Liver (tissue), 8 donors: ENCODE measurements at regions not wholly inside any gene's neighbourhood (a gene's known extent, or its start where the extent isn't known, plus 50 kb on each side); places are given as distances from the start of the nearest gene placed in this dataset.
A peak's percentile ranks its signal among the peaks of the same experiment; 100 is the strongest.
"Not testable (repeated sequence)": the region's sequence is repeated elsewhere in the genome, so short reads cannot be mapped to it uniquely, and the experiment has no call there.

ENCODE experiments used
- DNase-seq: peaks from one replicate; pipeline ENCODE4 v3.0.0-alpha.2; 2017; ENCODE audit warnings: low spot score
- H3K27ac ChIP-seq, 2 donors: one replicate each; pipeline ENCODE4 v1.7.0; 2013; ENCODE audit warnings: inconsistent platforms in 2 of 2, low read length in 2 of 2, control low read depth in 1 of 2, low read depth in 1 of 2, mild to moderate bottlenecking in 1 of 2
- H3K27me3 ChIP-seq, 4 donors: one replicate each; pipeline versions ENCODE4 v1.6.1 to v1.7.0; 2013; ENCODE audit warnings: low read length in 3 of 4, inconsistent platforms in 1 of 4, mild to moderate bottlenecking in 1 of 4, moderate library complexity in 1 of 4; ENCODE audit not compliant: control insufficient read depth in 4 of 4, insufficient read depth in 4 of 4
- H3K36me3 ChIP-seq, 4 donors: one replicate each; pipeline versions ENCODE4 v1.6.1 to v1.7.0; 2013; ENCODE audit warnings: low read length in 3 of 4, mild to moderate bottlenecking in 3 of 4, low read depth in 1 of 4, moderate library complexity in 1 of 4; ENCODE audit not compliant: control insufficient read depth in 4 of 4, insufficient read depth in 3 of 4
- H3K4me1 ChIP-seq, 4 donors: one replicate each; pipeline versions ENCODE4 v1.6.1 to v1.7.0; 2013; ENCODE audit warnings: low read length in 3 of 4, mild to moderate bottlenecking in 3 of 4, moderate library complexity in 1 of 4; ENCODE audit not compliant: control insufficient read depth in 4 of 4, insufficient read depth in 4 of 4
- H3K4me3 ChIP-seq, 3 donors: one replicate each; pipeline versions ENCODE4 v1.6.1 to v1.7.0; 2013; ENCODE audit warnings: low read length in 3 of 3, control low read depth in 1 of 3, low read depth in 1 of 3, mild to moderate bottlenecking in 1 of 3
- H3K9ac ChIP-seq, 2 donors: one replicate each; pipeline ENCODE4 v1.7.0; 2013; ENCODE audit warnings: low read length in 2 of 2, mild to moderate bottlenecking in 2 of 2, moderate library complexity in 2 of 2, control low read depth in 1 of 2, low read depth in 1 of 2
- H3K9me3 ChIP-seq, 4 donors: one replicate each; pipeline versions ENCODE4 v1.6.1 to v1.7.0; 2013; ENCODE audit warnings: low read length in 3 of 4; ENCODE audit not compliant: control insufficient read depth in 4 of 4
- EGR1 ChIP-seq, 2 donors: IDR thresholded peaks; 2 replicates each; pipeline ENCODE4 v1.6.1; 2016 to 2018; ENCODE audit warnings: antibody characterized with exemption in 2 of 2, low read depth in 2 of 2
- FOXA2 ChIP-seq: IDR thresholded peaks from 2 replicates; pipeline ENCODE4 v1.6.1; 2016; ENCODE audit warnings: antibody characterized with exemption
- GABPA ChIP-seq, 2 donors: IDR thresholded peaks in 1 of 2; conservative IDR thresholded peaks in 1 of 2; 2 replicates each; pipeline ENCODE4 v1.6.1; 2016; ENCODE audit warnings: antibody characterized with exemption in 2 of 2, mild to moderate bottlenecking in 1 of 2, moderate library complexity in 1 of 2
- HNF4A ChIP-seq, 2 donors: conservative IDR thresholded peaks; 2 replicates each; pipeline ENCODE4 v1.6.1; 2016; ENCODE audit warnings: antibody characterized with exemption in 2 of 2, mild to moderate bottlenecking in 2 of 2
- JUND ChIP-seq, 2 donors: IDR thresholded peaks; 2 replicates each; pipeline ENCODE4 v1.6.1; 2016; ENCODE audit warnings: antibody characterized with exemption in 2 of 2
- NR2F2 ChIP-seq: IDR thresholded peaks from 2 replicates; pipeline ENCODE4 v1.6.1; 2016; ENCODE audit warnings: antibody characterized with exemption
- RXRA ChIP-seq, 2 donors: IDR thresholded peaks; 2 replicates each; pipeline ENCODE4 v1.6.1; 2017 to 2018; ENCODE audit warnings: antibody characterized with exemption in 2 of 2, mild to moderate bottlenecking in 1 of 2
- SP1 ChIP-seq: IDR thresholded peaks from 2 replicates; pipeline ENCODE4 v1.6.1; 2018; ENCODE audit warnings: antibody characterized with exemption, mild to moderate bottlenecking
- TAF1 ChIP-seq: conservative IDR thresholded peaks from 2 replicates; pipeline ENCODE4 v1.6.1; 2016; ENCODE audit warnings: antibody characterized with exemption, mild to moderate bottlenecking
- WGBS: extraction: QIAGEN DNeasy Blood & Tissue Kit; methylation state at CpG from one replicate; pipeline ENCODE4 v1.1.7; 2013; 5-methylcytosine and 5-hydroxymethylcytosine counted together
- TF ChIP-seq, protein P1 (sequence below): IDR thresholded peaks from 2 replicates; pipeline ENCODE4 v1.6.1; 2016; ENCODE audit warnings: antibody characterized with exemption
- TF ChIP-seq, protein P2 (sequence below): IDR thresholded peaks from 2 replicates; pipeline ENCODE4 v1.6.1; 2016; ENCODE audit warnings: antibody characterized with exemption
- TF ChIP-seq, protein P3 (sequence below): fragments of 150-350 bp; IDR thresholded peaks from 2 replicates; pipeline ENCODE4 v1.5.1; 2017; ENCODE audit warnings: improper control_type of control experiment, low read depth, low read length; ENCODE audit not compliant: missing input control
- TF ChIP-seq, protein P4 (sequence below): IDR thresholded peaks from 2 replicates; pipeline ENCODE4 v1.6.1; 2016; ENCODE audit warnings: antibody characterized with exemption
- TF ChIP-seq, protein P5 (sequence below): IDR thresholded peaks from 2 replicates; pipeline ENCODE4 v1.6.1; 2016; ENCODE audit warnings: antibody characterized with exemption, mild to moderate bottlenecking
- donor health status: healthy.
- donor health status: healthy.
- donor health status: healthy.
- donor health status: healthy.
- donor health status: healthy.

DNA sequence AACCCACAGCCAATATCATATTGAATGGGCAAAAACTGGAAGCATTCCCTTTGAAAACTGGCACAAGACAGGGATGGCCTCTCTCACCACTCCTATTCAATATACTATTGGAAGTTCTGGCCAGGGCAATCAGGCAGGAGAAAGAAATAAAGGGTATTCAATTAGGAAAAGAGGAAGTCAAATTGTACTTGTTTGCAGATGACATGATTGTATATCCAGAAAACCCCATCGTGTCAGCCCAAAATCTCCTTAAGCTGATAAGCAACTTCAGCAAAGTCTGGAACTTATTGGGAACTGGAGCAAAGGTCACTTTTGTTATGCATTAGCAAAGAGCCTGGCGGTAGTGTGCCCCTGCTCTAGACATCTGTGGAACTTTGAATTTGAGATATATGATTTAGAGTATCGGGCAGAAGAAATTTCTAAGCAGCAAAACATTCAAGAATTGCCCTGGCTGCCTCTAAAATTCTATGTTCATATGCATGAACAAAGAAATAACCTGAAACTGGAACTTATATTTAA, 53.4 kb upstream of the PSMA1 start:
- H3K27ac ChIP-seq, H3K27me3 ChIP-seq: not testable (repeated sequence)
- 32% methylated on average over 3 of the region's 3 CpGs for WGBS

DNA sequence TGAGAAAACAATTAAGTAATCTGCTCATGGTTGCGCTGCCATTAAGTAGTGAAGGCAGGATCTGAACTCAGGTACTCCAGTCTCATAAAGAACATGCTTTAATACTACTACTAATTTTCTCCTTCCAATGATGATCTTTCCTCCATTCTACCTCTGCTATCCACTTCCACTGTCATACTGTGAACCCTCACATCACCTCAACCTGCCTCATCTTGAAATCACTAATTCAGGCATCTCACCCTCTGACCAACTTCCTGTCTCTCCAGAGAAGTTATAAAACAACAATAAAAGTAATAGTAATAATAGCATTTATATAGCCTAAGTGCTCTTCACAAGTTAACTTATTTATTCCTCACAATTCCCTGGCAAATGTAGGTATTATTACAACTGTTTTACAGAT, 57.1 kb upstream of the PSMA1 start:
- Histone ChIP-seq H3K27me3 (no peaks in the 10 kb centered on the region), H3K9ac (no peak overlapping the region), H3K4me3 (no peak overlapping the region), H3K36me3 (no peaks in the 10 kb centered on the region), H3K9me3 (no peaks in the 10 kb centered on the region), H3K27ac (no peak overlapping the region), H3K4me1 (peaks cover 2 to 21% (median 9%) of the 10 kb centered on the region in 4 donors)
- no peak for DNase-seq
- 97% methylated on average over 1 of the region's 1 CpG for WGBS
- TF ChIP-seq, protein P1, sequence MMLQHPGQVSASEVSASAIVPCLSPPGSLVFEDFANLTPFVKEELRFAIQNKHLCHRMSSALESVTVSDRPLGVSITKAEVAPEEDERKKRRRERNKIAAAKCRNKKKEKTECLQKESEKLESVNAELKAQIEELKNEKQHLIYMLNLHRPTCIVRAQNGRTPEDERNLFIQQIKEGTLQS: no peak

More for the DNA sequence above, 53.4 kb upstream of the PSMA1 start:
- not testable (repeated sequence) for H3K36me3 ChIP-seq, H3K9me3 ChIP-seq, DNase-seq, H3K9ac ChIP-seq, H3K4me3 ChIP-seq
- TF ChIP-seq HNF4A (conservative IDR thresholded peaks at IDR 0.05): peak in 1 of 2 donors; percentile 15
- peak; percentile 42 to 53 for TF ChIP-seq RXRA (IDR thresholded peaks at IDR 0.05)
- H3K4me1 ChIP-seq: peaks cover 2 to 14% (median 4%) of the 10 kb centered on the region in 4 donors

DNA sequence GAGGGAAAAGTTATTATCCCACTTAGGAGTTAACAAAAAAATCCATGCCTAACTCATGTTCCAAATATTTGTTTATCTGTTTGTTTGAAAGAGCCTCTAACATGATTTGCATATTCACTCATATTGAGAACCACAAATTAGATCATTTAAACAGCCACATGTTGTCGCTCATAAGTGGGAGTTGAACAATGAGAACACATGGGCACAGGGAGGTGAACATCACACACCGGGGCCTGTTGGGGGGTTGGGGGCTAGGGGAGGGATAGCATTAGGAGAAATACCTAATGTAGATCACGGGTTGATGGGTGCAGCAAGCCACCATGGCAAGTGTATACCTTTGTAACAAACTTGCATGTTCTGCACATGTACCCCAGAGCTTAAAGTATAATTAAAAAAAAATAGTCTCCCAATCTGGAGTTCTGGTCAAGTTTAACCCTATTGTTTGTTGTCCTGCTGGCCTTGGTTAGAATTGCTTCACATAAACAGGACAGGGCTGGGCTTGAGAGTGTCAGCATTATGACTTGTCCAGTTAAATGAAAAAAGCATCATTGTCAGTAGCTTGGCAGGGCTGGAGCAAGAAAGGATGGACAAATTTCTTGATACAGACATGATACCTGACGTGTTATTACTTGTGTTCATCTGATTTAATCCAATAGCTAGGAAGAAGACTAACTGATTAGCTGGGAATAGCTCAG, 57.8 kb upstream of the PSMA1 start:
- Histone ChIP-seq H3K27me3 (no peaks in the 10 kb centered on the region), H3K9ac (peak overlapping the region in 1 of 2 donors; percentile 11), H3K9me3 (no peaks in the 10 kb centered on the region), H3K4me3 (no peak overlapping the region), H3K27ac (peak overlapping the region; percentile 78 to 80), H3K4me1 (peaks cover 2 to 21% (median 11%) of the 10 kb centered on the region in 4 donors), H3K36me3 (no peaks in the 10 kb centered on the region)
- no peak for DNase-seq
- 84% methylated on average over 4 of the region's 4 CpGs for WGBS
- no peak for TF ChIP-seq RXRA (IDR thresholded peaks at IDR 0.05)
- no peak for TF ChIP-seq HNF4A (conservative IDR thresholded peaks at IDR 0.05)
- no peak for TF ChIP-seq NR2F2

DNA sequence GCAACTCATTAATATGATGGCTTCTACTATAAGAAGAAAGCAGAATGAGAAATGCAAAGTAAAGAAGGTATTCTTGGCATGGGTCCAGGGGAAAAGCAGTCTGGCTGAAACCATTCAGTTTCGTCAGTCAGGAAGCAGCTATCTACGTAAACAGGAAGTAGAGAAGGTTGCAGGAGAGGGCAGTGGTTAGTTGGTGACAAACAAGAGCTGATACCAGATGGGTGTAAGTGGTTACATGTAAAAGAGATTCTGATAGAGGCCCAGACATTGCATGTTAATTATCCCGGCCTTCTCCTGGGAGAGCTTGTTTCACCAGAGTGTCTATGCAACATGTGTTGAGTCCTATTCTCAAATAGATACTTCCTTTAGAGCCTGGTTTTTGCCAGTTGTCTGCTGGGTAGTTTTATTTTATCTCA, 58.4 kb upstream of the PSMA1 start:
- no peak overlapping the region for H3K4me3 ChIP-seq
- no peak for DNase-seq
- peak overlapping the region in 1 of 2 donors; percentile 11 for H3K9ac ChIP-seq
- WGBS: 20% methylated on average over 3 of the region's 3 CpGs
- no peaks in the 10 kb centered on the region for H3K36me3 ChIP-seq
- H3K9me3 ChIP-seq: no peaks in the 10 kb centered on the region
- H3K4me1 ChIP-seq: peaks cover 2 to 26% (median 16%) of the 10 kb centered on the region in 4 donors
- peak overlapping the region; percentile 78 to 80 for H3K27ac ChIP-seq
- no peaks in the 10 kb centered on the region for H3K27me3 ChIP-seq
- TF ChIP-seq, protein P2, sequence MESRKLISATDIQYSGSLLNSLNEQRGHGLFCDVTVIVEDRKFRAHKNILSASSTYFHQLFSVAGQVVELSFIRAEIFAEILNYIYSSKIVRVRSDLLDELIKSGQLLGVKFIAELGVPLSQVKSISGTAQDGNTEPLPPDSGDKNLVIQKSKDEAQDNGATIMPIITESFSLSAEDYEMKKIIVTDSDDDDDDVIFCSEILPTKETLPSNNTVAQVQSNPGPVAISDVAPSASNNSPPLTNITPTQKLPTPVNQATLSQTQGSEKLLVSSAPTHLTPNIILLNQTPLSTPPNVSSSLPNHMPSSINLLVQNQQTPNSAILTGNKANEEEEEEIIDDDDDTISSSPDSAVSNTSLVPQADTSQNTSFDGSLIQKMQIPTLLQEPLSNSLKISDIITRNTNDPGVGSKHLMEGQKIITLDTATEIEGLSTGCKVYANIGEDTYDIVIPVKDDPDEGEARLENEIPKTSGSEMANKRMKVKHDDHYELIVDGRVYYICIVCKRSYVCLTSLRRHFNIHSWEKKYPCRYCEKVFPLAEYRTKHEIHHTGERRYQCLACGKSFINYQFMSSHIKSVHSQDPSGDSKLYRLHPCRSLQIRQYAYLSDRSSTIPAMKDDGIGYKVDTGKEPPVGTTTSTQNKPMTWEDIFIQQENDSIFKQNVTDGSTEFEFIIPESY: no peak
- TF ChIP-seq JUND (IDR thresholded peaks at IDR 0.05) (peak in 1 of 2 donors; percentile 8), TAF1 (peak; percentile 46), SP1 (peak; percentile 72), GABPA (IDR thresholded peaks at IDR 0.05 in 1 of 2, conservative IDR thresholded peaks at IDR 0.05 in 1 of 2) (peak; percentile 64 to 85), HNF4A (conservative IDR thresholded peaks at IDR 0.05) (peak; percentile 28 to 29), FOXA2 (peak; percentile 59), NR2F2 (no peak), EGR1 (IDR thresholded peaks at IDR 0.05; ENCODE audit: low read depth in 2 of 2) (peak in 1 of 2 donors; percentile 48)
- TF ChIP-seq, protein P3, sequence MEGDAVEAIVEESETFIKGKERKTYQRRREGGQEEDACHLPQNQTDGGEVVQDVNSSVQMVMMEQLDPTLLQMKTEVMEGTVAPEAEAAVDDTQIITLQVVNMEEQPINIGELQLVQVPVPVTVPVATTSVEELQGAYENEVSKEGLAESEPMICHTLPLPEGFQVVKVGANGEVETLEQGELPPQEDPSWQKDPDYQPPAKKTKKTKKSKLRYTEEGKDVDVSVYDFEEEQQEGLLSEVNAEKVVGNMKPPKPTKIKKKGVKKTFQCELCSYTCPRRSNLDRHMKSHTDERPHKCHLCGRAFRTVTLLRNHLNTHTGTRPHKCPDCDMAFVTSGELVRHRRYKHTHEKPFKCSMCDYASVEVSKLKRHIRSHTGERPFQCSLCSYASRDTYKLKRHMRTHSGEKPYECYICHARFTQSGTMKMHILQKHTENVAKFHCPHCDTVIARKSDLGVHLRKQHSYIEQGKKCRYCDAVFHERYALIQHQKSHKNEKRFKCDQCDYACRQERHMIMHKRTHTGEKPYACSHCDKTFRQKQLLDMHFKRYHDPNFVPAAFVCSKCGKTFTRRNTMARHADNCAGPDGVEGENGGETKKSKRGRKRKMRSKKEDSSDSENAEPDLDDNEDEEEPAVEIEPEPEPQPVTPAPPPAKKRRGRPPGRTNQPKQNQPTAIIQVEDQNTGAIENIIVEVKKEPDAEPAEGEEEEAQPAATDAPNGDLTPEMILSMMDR: no peak
- TF ChIP-seq, protein P4, sequence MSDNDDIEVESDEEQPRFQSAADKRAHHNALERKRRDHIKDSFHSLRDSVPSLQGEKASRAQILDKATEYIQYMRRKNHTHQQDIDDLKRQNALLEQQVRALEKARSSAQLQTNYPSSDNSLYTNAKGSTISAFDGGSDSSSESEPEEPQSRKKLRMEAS: peak; percentile 87
- TF ChIP-seq, protein P5, sequence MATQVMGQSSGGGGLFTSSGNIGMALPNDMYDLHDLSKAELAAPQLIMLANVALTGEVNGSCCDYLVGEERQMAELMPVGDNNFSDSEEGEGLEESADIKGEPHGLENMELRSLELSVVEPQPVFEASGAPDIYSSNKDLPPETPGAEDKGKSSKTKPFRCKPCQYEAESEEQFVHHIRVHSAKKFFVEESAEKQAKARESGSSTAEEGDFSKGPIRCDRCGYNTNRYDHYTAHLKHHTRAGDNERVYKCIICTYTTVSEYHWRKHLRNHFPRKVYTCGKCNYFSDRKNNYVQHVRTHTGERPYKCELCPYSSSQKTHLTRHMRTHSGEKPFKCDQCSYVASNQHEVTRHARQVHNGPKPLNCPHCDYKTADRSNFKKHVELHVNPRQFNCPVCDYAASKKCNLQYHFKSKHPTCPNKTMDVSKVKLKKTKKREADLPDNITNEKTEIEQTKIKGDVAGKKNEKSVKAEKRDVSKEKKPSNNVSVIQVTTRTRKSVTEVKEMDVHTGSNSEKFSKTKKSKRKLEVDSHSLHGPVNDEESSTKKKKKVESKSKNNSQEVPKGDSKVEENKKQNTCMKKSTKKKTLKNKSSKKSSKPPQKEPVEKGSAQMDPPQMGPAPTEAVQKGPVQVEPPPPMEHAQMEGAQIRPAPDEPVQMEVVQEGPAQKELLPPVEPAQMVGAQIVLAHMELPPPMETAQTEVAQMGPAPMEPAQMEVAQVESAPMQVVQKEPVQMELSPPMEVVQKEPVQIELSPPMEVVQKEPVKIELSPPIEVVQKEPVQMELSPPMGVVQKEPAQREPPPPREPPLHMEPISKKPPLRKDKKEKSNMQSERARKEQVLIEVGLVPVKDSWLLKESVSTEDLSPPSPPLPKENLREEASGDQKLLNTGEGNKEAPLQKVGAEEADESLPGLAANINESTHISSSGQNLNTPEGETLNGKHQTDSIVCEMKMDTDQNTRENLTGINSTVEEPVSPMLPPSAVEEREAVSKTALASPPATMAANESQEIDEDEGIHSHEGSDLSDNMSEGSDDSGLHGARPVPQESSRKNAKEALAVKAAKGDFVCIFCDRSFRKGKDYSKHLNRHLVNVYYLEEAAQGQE: no peak
